HL-60 (cell line): ENCODE measurements at regions not wholly inside any gene's neighbourhood (a gene's known extent, or its start where the extent isn't known, plus 50 kb on each side); places are given as distances from the start of the nearest gene placed in this dataset.

Experiments
- DNase-seq, 2 experiments: peaks; one replicate each; pipeline ENCODE4 v3.0.0-alpha.2; 2010 to 2020; ENCODE audit warnings: low read depth in 1 of 2, low spot score in 1 of 2
- H3K27ac ChIP-seq: fragments of 250-450 bp; sonication (Bioruptor Pico); replicated peaks from 2 replicates; pipeline ENCODE4 v1.5.1; 2020; ENCODE audit warnings: mild to moderate bottlenecking, moderate library complexity
- H3K27me3 ChIP-seq: fragments of 250-450 bp; sonication (Bioruptor Pico); 2 replicates; pipeline ENCODE4 v1.5.1; 2021; ENCODE audit warnings: mild to moderate bottlenecking, moderate library complexity; ENCODE audit not compliant: insufficient read depth, poor library complexity, severe bottlenecking
- H3K4me3 ChIP-seq: replicated peaks from 2 replicates; pipeline ENCODE4 v1.5.1; 2011; ENCODE audit warnings: mild to moderate bottlenecking, control low read depth, low read length; ENCODE audit not compliant: insufficient read depth
- GABPA ChIP-seq: IDR thresholded peaks from 2 replicates; pipeline ENCODE4 v1.6.1; 2012; ENCODE audit warnings: low read depth
- POLR2AphosphoS5 ChIP-seq: IDR thresholded peaks from 2 replicates; pipeline ENCODE4 v1.6.1; 2012; ENCODE audit warnings: low read depth
- SPI1 ChIP-seq: IDR thresholded peaks from 2 replicates; pipeline ENCODE4 v1.6.1; 2012; ENCODE audit warnings: low read depth, mild to moderate bottlenecking, borderline replicate concordance
- TF ChIP-seq, protein P1 (sequence below): IDR thresholded peaks from 2 replicates; pipeline ENCODE4 v1.6.1; 2012; ENCODE audit warnings: low read depth; ENCODE audit not compliant: insufficient replicate concordance
- TF ChIP-seq, protein P2 (sequence below): IDR thresholded peaks from one replicate; pipeline ENCODE4 v1.5.1; 2011; ENCODE audit warnings: low read length, control low read depth, inconsistent platforms; ENCODE audit not compliant: insufficient read depth

DNA sequence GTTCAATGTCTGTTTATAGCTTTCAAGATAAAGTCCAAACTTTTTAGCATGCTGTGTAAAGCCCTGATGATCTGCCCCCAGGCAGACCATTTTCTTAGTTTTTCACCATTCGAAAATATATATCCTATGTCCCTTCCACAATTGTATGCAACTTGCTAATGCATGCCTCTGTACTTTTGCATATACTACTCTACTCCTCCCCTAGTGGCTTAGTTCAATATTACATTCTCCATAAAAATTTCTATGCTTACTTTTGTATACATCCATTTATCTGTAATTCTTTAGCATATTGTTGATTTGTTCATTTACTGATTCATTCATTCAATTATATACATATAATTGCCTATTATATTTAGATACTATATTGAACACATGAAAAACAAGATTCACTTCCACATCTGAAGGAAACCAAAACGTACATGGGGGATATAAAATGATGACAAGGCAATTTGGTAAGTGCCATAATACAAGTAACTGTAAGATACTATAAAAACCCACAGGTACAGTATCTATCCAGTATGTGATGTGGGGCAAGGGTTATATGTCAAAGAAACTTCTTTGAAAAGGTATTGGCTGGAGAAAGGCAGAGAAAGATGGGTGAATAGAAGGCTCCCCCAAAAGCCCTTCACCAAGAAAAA lies 902.5 kb downstream of the FAM133A start:
- Histone ChIP-seq H3K27ac (no peak overlapping the region), H3K4me3 (no peak overlapping the region), H3K27me3 (no peaks in the 10 kb centered on the region)
- no peak for DNase-seq
- TF ChIP-seq SPI1, result no peak
- TF ChIP-seq, protein P1, sequence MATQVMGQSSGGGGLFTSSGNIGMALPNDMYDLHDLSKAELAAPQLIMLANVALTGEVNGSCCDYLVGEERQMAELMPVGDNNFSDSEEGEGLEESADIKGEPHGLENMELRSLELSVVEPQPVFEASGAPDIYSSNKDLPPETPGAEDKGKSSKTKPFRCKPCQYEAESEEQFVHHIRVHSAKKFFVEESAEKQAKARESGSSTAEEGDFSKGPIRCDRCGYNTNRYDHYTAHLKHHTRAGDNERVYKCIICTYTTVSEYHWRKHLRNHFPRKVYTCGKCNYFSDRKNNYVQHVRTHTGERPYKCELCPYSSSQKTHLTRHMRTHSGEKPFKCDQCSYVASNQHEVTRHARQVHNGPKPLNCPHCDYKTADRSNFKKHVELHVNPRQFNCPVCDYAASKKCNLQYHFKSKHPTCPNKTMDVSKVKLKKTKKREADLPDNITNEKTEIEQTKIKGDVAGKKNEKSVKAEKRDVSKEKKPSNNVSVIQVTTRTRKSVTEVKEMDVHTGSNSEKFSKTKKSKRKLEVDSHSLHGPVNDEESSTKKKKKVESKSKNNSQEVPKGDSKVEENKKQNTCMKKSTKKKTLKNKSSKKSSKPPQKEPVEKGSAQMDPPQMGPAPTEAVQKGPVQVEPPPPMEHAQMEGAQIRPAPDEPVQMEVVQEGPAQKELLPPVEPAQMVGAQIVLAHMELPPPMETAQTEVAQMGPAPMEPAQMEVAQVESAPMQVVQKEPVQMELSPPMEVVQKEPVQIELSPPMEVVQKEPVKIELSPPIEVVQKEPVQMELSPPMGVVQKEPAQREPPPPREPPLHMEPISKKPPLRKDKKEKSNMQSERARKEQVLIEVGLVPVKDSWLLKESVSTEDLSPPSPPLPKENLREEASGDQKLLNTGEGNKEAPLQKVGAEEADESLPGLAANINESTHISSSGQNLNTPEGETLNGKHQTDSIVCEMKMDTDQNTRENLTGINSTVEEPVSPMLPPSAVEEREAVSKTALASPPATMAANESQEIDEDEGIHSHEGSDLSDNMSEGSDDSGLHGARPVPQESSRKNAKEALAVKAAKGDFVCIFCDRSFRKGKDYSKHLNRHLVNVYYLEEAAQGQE, result no peak
- TF ChIP-seq, protein P2, sequence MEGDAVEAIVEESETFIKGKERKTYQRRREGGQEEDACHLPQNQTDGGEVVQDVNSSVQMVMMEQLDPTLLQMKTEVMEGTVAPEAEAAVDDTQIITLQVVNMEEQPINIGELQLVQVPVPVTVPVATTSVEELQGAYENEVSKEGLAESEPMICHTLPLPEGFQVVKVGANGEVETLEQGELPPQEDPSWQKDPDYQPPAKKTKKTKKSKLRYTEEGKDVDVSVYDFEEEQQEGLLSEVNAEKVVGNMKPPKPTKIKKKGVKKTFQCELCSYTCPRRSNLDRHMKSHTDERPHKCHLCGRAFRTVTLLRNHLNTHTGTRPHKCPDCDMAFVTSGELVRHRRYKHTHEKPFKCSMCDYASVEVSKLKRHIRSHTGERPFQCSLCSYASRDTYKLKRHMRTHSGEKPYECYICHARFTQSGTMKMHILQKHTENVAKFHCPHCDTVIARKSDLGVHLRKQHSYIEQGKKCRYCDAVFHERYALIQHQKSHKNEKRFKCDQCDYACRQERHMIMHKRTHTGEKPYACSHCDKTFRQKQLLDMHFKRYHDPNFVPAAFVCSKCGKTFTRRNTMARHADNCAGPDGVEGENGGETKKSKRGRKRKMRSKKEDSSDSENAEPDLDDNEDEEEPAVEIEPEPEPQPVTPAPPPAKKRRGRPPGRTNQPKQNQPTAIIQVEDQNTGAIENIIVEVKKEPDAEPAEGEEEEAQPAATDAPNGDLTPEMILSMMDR, result no peak
- TF ChIP-seq GABPA, result no peak
- no peak for TF ChIP-seq POLR2AphosphoS5

DNA sequence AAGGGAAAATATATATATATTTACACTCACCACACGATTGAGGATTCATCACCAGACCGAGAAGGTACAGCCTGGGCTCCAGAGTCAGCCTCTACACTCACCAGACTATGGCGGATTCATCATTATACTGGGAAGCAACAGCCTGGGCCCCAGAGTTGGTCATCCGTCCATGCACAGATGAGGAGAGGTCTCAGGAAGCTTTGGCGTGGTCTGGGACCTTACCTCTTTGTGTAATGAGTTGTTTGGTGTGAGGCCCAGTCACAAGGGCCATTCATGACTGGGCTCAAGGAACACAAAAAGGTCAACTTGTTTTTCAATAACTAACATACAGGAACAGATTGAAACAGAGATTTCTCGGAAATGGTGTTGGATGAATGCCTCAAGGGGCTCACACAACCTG lies 926.1 kb downstream of the FAM133A start:
- TF ChIP-seq POLR2AphosphoS5 (no peak), GABPA (no peak), SPI1 (no peak)
- TF ChIP-seq, protein P2, result no peak
- TF ChIP-seq, protein P1, result no peak
- Histone ChIP-seq H3K4me3 (no peak overlapping the region), H3K27ac (no peak overlapping the region), H3K27me3 (no peaks in the 10 kb centered on the region)
- DNase-seq, result no peak

DNA sequence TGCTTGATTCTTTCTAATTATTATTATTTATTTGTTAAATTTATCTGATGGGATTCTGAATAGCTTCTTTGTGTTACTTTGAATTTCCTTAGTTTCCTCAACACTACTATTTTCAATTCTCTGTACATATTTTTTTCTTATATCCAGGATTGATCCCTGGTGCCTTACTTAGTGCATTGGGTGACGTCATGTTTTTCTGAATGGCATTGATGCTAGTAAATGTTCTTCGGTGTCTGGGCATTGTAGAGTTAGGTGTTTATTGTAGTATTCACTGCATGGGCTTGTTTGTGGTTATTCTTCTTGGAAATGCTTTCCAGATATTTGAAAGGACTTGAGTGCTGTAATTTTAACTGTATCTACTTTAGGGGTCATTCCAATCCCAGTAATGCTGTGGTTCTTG lies 938.1 kb downstream of the FAM133A start:
- H3K27ac ChIP-seq, result no peak overlapping the region
- H3K27me3 ChIP-seq, result no peaks in the 10 kb centered on the region
- TF ChIP-seq, protein P2, result no peak
- TF ChIP-seq POLR2AphosphoS5, result no peak
- no peak for TF ChIP-seq GABPA
- TF ChIP-seq, protein P1, result no peak
- TF ChIP-seq SPI1, result no peak

More for the DNA sequence above, 938.1 kb downstream of the FAM133A start:
- H3K4me3 ChIP-seq, result no peak overlapping the region
- DNase-seq, result no peak
